Epithelial cell of proximal tubule (primary cell): ENCODE measurements at regions not wholly inside any gene's neighbourhood (a gene's known extent, or its start where the extent isn't known, plus 50 kb on each side); places are given as distances from the start of the nearest gene placed in this dataset.

ENCODE experiments used
- DNase-seq: peaks from one replicate; pipeline ENCODE4 v3.0.0-alpha.2; 2011; ENCODE audit warnings: low read depth
- H3K4me3 ChIP-seq: 2 replicates; pipeline ENCODE4 v1.5.1; 2011; ENCODE audit warnings: low read depth, mild to moderate bottlenecking, low read length
- TF ChIP-seq, protein P1 (sequence below): conservative IDR thresholded peaks from 2 replicates; pipeline ENCODE4 v1.5.1; 2012; ENCODE audit warnings: low read depth, mild to moderate bottlenecking, low read length

DNA sequence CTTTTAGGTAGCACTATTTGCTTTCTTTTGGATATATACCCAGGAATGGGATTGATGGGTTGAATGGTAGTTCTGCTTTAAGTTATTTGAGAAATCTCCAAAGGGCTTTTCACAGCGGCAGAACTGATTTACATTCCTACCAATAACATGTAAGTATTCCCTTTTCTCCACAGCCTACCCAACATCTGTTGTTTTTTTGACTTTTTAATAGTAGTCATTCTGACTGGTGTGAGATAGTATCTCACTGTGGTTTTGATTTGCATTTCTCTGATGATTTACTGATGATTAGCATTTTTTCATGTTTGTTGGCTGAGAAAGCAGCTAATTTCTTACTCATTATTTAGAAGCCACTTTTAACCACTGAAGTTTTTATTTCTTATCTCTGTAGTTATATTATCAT lies 221.1 kb upstream of the ACTBL2 start:
- DNase-seq: no peak
- no peak overlapping the region for H3K4me3 ChIP-seq
- TF ChIP-seq, protein P1, sequence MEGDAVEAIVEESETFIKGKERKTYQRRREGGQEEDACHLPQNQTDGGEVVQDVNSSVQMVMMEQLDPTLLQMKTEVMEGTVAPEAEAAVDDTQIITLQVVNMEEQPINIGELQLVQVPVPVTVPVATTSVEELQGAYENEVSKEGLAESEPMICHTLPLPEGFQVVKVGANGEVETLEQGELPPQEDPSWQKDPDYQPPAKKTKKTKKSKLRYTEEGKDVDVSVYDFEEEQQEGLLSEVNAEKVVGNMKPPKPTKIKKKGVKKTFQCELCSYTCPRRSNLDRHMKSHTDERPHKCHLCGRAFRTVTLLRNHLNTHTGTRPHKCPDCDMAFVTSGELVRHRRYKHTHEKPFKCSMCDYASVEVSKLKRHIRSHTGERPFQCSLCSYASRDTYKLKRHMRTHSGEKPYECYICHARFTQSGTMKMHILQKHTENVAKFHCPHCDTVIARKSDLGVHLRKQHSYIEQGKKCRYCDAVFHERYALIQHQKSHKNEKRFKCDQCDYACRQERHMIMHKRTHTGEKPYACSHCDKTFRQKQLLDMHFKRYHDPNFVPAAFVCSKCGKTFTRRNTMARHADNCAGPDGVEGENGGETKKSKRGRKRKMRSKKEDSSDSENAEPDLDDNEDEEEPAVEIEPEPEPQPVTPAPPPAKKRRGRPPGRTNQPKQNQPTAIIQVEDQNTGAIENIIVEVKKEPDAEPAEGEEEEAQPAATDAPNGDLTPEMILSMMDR: no peak

DNA sequence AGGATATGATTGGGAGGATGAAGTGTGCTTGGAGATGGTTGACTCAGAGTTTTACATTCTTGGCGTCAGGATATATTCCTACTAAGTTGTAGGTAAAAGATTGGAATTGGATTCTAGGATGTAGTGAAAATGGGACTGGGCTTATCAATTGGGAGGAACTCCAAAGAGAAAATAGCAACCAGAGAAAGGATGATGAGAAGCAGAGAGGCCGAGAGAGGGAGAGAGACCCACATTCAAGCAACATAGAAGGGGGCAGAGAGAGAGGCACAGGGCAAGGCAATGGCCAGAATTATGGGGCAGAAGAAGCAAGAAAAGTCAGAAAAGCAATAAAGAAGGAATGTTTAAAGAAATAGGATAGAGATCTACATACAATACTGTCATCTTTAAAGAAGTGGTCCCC lies 217.9 kb upstream of the ACTBL2 start:
- TF ChIP-seq, protein P1: no peak
- DNase-seq: no peak
- H3K4me3 ChIP-seq: no peak overlapping the region

DNA sequence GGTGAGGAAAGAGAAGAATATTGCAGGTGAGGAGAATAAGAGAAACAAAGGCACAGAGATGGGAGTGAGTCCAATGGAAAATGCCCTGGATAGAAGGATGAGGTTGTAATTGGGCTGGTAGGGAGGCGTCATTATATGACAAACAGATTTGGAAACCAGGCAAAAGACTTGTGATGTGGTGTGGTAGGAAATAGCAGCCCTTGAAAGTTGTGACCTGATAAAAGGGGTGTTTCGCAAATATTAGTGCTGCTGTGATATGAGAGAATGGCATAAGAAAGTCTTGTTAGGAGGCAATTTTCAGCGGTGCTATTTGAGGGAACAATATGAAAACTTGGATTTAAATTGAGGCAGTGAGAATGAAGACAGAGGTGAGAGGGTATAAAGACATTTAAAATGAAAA lies 217.5 kb upstream of the ACTBL2 start:
- no peak overlapping the region for H3K4me3 ChIP-seq
- TF ChIP-seq, protein P1: no peak
- DNase-seq: no peak

DNA sequence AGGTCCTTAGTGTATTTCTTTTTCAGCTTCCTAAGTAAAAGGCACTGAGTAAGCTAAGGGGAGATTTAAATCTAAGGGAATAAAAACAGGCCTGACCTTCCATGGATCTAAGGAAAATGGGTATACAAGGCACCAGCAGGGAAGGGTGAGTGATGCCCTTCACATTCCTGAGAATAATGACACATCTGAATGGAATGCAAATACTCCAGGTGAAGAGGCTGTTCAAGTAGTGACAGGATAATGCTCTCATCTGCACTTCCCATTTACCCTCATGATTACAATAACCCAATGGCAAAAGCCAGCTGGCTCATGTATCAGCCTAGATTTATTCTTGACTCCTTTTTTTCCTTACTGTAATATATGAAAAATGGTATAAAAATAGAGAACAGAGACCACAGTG lies 216.2 kb upstream of the ACTBL2 start:
- TF ChIP-seq, protein P1: no peak
- H3K4me3 ChIP-seq: no peak overlapping the region
- DNase-seq: peak; percentile 63

DNA sequence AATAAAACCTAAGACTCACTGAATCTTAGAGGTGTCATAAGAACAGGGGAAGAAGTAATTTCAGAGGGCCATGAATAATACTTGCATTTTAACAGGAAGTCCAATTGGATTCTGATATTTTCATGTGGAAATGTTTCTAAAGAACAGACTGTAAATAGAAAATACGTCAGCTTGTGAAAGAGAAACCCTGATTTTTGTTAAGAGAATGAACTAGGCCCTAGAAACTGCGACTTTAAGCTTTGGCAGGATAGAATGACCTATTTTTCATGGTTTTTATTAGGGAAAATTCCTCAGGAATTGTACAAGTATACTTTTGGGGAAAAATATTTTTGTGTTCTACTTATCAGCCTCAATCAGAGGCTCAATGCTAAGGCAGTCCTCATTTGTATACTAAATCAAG lies 215.5 kb upstream of the ACTBL2 start:
- H3K4me3 ChIP-seq: no peak overlapping the region
- no peak for DNase-seq
- TF ChIP-seq, protein P1: no peak

DNA sequence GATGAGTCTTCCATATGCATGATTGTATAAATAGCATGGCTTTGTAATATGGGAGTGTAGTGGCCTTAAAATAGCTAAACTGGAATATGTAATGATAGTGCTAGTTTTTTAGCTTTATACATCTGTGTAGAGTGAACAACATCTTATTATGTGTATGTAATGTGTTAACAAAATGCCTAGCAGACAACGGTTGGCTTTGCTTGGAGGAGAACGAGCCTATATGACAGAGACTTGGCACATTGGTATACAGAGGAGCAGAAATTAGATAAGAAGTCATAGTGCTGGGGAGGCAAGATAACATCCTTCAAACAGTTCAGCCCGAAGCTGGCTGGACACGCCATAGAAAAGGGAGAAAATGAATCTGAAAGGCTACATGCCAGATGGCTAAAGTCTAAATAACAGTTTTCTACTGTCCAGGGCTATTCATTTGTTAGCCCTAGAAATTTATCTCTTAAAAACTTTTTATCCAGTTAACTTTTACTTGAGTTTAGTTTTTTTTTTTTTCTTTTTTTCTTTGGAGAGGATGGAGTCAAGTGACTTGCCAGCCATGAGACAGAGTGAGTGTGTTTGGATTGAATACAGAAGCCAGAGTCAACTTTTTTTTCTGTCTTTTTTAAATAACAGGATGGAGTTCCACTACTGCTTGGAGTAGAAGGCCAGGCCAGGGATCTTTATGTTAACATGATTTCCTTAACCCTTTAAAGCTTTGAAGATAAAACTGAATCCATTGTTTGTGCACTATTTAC lies 214.4 kb upstream of the ACTBL2 start:
- no peak for DNase-seq
- H3K4me3 ChIP-seq: no peak overlapping the region
- TF ChIP-seq, protein P1: no peak

DNA sequence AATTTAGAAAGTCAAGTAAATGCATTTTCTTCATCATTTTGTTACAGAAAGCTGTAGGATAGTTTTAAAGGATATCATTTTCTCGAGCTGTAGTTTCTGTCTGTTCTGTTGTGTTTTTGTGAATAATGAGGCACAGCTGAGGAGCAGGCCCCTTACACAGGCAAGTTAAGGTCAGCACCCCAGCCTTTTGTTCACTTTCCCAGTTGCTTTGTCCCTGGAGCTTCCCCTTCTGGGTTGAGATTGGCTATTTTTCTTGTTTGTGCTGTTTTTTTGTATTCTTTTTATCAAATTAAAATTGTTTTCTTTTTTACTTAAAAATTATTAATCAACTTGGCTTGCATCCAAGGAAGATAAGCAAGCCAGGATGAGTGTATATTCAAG lies 213.8 kb upstream of the ACTBL2 start:
- DNase-seq: no peak
- no peak overlapping the region for H3K4me3 ChIP-seq
- TF ChIP-seq, protein P1: no peak
